C4-2B (cell line): ENCODE measurements at regions not wholly inside any gene's neighbourhood (a gene's known extent, or its start where the extent isn't known, plus 50 kb on each side); places are given as distances from the start of the nearest gene placed in this dataset.
A peak's percentile ranks its signal among the peaks of the same experiment; 100 is the strongest.

Source experiments
- H3K27ac ChIP-seq: fragments of 450-650 bp; 2 replicates; pipeline ENCODE4 v1.5.1; 2017
- ZFX ChIP-seq: fragments of 450-650 bp; IDR thresholded peaks from 2 replicates; pipeline ENCODE4 v1.6.1; 2017
- TF ChIP-seq, protein P1 (sequence below): fragments of 450-650 bp; conservative IDR thresholded peaks from 2 replicates; pipeline ENCODE4 v1.5.1; 2017; ENCODE audit warnings: mild to moderate bottlenecking

DNA sequence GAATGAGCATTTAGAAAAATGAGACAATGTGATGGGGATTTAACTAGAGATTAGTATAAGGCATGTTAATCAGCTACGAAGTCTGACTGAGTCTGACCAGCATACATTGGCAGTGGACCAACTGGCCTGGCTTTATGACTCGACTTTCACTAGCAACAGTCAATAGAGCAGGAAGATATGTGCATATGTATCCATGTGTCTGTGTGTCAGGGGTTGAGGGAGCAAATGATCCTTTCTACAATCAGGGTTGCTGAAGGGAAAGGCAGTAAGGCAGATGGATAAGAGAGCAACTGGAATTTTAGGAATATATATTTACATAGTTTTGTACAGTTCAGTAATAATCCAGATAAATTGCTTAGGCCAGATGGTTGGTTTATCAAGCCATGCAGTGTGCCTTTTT is 645.6 kb downstream of the PLA2G4A start:
- no peak overlapping the region for H3K27ac ChIP-seq
- no peak for TF ChIP-seq ZFX
- TF ChIP-seq, protein P1, sequence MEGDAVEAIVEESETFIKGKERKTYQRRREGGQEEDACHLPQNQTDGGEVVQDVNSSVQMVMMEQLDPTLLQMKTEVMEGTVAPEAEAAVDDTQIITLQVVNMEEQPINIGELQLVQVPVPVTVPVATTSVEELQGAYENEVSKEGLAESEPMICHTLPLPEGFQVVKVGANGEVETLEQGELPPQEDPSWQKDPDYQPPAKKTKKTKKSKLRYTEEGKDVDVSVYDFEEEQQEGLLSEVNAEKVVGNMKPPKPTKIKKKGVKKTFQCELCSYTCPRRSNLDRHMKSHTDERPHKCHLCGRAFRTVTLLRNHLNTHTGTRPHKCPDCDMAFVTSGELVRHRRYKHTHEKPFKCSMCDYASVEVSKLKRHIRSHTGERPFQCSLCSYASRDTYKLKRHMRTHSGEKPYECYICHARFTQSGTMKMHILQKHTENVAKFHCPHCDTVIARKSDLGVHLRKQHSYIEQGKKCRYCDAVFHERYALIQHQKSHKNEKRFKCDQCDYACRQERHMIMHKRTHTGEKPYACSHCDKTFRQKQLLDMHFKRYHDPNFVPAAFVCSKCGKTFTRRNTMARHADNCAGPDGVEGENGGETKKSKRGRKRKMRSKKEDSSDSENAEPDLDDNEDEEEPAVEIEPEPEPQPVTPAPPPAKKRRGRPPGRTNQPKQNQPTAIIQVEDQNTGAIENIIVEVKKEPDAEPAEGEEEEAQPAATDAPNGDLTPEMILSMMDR, result no peak

DNA sequence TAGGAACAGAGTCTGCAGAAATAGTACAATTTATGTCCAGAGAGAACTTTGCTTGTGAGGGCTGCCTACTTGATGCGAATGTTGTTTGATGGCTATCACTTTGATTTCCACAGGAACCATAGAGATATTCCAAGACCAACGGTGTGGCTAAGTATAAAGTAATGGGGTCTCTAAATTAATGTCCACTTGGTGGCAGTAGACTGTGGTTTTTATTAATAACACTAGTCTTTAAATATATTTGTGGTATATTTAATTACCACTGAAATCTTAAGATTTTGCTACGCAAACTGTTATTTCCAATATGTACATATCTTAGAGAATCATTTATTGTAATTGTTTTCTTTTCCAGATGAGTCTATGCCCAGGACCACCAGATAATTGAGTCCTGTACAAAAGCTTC is 647.9 kb downstream of the PLA2G4A start:
- no peak for TF ChIP-seq ZFX
- TF ChIP-seq, protein P1, result peak; percentile 71
- no peak overlapping the region for H3K27ac ChIP-seq

DNA sequence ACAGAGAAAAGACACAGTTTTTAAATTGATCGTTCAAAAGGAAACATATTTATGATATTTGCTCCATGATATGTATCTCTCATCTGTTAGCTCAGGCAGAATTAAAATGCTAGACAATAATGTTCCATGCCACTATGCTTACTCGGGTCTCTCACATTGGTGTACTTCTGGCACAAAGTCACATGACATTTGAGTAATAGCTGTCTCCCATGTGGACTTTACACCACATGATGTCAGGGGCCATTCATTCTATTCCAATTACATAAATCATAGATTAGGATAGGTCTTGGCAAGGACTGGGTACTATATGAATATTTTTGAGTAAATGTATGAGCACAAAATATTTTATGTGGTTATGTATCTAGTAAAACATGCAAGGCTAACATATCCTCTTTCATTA is 648.4 kb downstream of the PLA2G4A start:
- H3K27ac ChIP-seq, result no peak overlapping the region
- no peak for TF ChIP-seq ZFX
- TF ChIP-seq, protein P1, result no peak

DNA sequence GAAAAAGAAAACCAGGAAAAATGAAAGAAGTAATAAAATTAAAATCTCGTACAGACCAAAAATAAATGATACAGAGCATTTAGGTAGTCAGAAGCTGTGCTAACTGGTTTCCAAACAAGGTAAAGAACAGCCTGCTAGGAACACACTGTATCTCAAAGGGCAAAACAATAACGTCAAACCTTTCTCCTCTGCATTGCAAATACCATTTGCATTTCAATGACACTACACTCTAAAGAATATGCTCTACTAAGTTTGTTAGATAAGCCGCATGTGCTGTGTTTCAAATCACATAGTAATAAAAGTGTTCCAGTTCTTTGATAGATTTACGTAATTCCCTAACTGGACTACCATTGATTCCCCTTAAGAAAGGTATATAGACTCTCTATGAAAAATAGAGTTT is 648.8 kb downstream of the PLA2G4A start:
- no peak overlapping the region for H3K27ac ChIP-seq
- TF ChIP-seq, protein P1, result no peak
- no peak for TF ChIP-seq ZFX

DNA sequence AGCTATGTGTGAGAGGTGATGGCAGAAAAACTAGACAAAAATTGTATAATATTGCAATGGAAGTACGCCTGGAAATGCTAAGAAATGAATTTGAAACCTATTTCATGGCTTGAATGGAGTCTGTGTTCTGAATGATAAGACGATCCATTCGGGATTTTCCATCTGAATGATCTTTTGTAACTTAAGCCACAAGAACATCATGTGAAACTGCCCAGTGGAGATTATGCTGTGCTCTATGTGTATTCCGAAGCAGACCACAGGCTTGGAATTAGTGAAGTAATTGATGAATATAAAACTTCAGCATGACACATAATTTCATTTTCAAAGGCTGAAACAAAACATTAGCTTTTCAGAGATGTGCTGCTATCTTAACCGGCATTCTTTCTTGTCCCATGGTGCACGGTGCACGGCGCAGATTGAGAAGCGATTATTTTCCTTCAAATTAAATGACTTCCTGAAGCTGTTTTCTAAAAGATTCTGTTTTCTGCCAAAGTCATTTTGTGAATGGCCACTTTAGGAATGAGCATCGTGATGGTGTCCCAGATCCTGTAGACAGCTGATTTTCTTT is 652.9 kb downstream of the PLA2G4A start:
- TF ChIP-seq ZFX, result no peak
- TF ChIP-seq, protein P1, result no peak
- no peak overlapping the region for H3K27ac ChIP-seq

DNA sequence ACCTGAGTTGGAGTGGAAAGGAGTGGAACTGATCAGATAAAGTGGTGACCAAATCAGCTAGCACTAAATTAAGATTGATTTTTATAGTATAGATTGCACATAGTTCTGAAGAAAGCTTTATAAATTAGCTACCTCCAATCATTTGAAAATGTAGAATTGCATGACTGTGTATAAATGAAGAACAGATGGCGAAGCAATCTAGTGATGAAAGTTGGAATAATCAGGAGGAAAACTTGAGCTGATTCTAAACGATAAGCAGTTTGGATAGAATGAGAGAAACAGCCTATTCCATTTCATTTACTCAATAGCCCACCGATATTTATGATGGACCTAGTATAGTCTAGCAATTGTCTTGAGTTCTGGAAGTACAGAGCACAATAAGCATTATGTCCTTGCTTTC is 661.5 kb downstream of the PLA2G4A start:
- H3K27ac ChIP-seq, result no peak overlapping the region
- no peak for TF ChIP-seq ZFX
- TF ChIP-seq, protein P1, result no peak

DNA sequence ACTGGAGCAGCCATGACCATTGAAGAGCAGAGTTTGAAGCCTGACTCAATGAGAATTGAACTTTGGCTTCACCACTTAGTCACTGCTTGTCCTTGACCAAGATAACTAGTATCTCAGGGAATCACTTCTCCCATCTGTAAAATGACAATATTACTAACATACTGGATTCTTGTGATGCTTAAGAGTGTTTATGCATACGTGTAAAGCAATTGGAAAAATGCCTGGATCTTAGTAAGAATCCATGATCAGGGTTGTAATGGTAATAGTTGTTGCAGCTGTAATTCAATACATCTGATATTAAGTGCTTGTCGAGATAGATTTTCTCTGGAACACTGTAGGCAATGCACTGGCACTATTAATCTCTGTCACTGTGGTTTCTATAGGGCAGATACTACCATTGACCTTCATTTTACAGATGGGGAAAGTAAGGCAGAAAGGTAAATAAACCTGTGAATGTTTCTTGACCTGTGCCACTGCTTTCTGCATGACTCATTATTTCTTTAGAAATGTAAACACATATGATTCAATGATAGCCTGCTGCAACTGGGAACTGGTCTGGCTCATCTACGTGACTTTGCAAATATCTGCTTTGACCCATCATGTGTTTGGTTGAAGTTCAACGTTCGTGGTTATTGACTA is 662.5 kb downstream of the PLA2G4A start:
- no peak overlapping the region for H3K27ac ChIP-seq
- TF ChIP-seq, protein P1, result no peak
- TF ChIP-seq ZFX, result no peak
